Smooth muscle cell (in vitro differentiated cells): ENCODE measurements at regions not wholly inside any gene's neighbourhood (a gene's known extent, or its start where the extent isn't known, plus 50 kb on each side); places are given as distances from the start of the nearest gene placed in this dataset.
A peak's percentile ranks its signal among the peaks of the same experiment; 100 is the strongest.

ENCODE experiments used
- DNase-seq: peaks from one replicate; lab custom pipeline; 2025; ENCODE audit not compliant: unreplicated experiment; lab: John Stamatoyannopoulos, UW
- H2AFZ ChIP-seq: fragments of 200-600 bp; sonication (generic); 2 replicates; pipeline ENCODE4 v1.6.0; 2016; ENCODE audit warnings: antibody characterized with exemption, low read depth, mild to moderate bottlenecking
- H3F3A ChIP-seq: fragments of 200-600 bp; sonication (generic); 2 replicates; pipeline ENCODE4 v1.6.0; 2017; ENCODE audit warnings: antibody characterized with exemption, low read depth
- H3K27ac ChIP-seq: fragments of 200-600 bp; sonication (generic); 2 replicates; pipeline ENCODE4 v1.5.1; 2016; ENCODE audit warnings: low read depth, mild to moderate bottlenecking
- H3K27me3 ChIP-seq: fragments of 200-600 bp; sonication (generic); 2 replicates; pipeline ENCODE4 v1.6.1; 2016; ENCODE audit warnings: low read depth, mild to moderate bottlenecking
- H3K36me3 ChIP-seq: fragments of 200-600 bp; sonication (generic); 2 replicates; pipeline ENCODE4 v1.5.1; 2016; ENCODE audit warnings: low read depth
- H3K4me1 ChIP-seq: fragments of 200-600 bp; sonication (generic); 2 replicates; pipeline ENCODE4 v1.5.1; 2016; ENCODE audit warnings: low read depth
- H3K4me2 ChIP-seq: fragments of 200-600 bp; sonication (generic); 2 replicates; pipeline ENCODE4 v1.6.0; 2016; ENCODE audit warnings: mild to moderate bottlenecking
- H3K4me3 ChIP-seq: fragments of 200-600 bp; sonication (generic); 2 replicates; pipeline ENCODE4 v1.5.1; 2016; ENCODE audit warnings: mild to moderate bottlenecking
- H3K79me2 ChIP-seq: fragments of 200-600 bp; sonication (generic); 2 replicates; pipeline ENCODE4 v1.6.0; 2016; ENCODE audit warnings: low read depth, mild to moderate bottlenecking
- H3K9ac ChIP-seq: fragments of 200-600 bp; sonication (generic); 2 replicates; pipeline ENCODE4 v1.6.0; 2016; ENCODE audit warnings: low read depth
- H3K9me3 ChIP-seq: fragments of 200-600 bp; sonication (generic); replicated peaks from 2 replicates; pipeline ENCODE4 v1.5.1; 2016; ENCODE audit warnings: low read depth
- H4K20me1 ChIP-seq: fragments of 200-600 bp; sonication (generic); 2 replicates; pipeline ENCODE4 v1.6.0; 2016; ENCODE audit warnings: low read depth
- WGBS: methylation state at CpG from one replicate; pipeline ENCODE4 v1.1.7; 2016; ENCODE audit warnings: low lambda C conversion rate; 5-methylcytosine and 5-hydroxymethylcytosine counted together
- TF ChIP-seq, protein P1 (sequence below): fragments of 200-600 bp; sonication (generic); IDR thresholded peaks from 2 replicates; pipeline ENCODE4 v1.5.1; 2017; ENCODE audit warnings: borderline replicate concordance, mild to moderate bottlenecking, antibody characterized with exemption; ENCODE audit not compliant: insufficient read depth, poor library complexity, severe bottlenecking

DNA sequence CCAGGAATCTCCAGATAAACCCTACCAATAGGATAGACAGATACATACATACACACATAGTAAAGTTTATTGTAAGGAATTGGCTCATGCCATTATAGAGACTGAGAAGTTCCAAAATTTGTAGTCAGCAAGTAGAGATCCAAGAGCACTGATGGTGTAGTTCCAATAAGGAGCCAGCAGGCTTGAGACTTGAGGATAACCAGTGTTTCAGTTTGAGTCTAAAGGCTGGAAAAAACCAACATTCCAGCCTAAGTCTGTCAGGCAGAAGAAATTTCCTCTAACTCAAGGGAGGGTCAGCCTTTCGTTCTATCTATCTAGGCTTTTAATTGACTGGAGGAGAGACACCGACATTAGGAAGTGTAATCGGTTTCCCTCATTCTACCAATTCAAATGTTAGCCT lies 110.2 kb upstream of the TSHZ3 start:
- Histone ChIP-seq H3K79me2 (no peaks in the 10 kb centered on the region), H3K27ac (no peak overlapping the region), H3F3A (no peaks in the 10 kb centered on the region), H3K36me3 (no peaks in the 10 kb centered on the region), H3K9me3 (no peaks in the 10 kb centered on the region), H3K9ac (no peak overlapping the region), H4K20me1 (no peaks in the 10 kb centered on the region), H3K27me3 (no peaks in the 10 kb centered on the region), H3K4me2 (no peak overlapping the region), H2AFZ (no peak overlapping the region), H3K4me3 (no peak overlapping the region), H3K4me1 (no peaks in the 10 kb centered on the region)
- TF ChIP-seq, protein P1, sequence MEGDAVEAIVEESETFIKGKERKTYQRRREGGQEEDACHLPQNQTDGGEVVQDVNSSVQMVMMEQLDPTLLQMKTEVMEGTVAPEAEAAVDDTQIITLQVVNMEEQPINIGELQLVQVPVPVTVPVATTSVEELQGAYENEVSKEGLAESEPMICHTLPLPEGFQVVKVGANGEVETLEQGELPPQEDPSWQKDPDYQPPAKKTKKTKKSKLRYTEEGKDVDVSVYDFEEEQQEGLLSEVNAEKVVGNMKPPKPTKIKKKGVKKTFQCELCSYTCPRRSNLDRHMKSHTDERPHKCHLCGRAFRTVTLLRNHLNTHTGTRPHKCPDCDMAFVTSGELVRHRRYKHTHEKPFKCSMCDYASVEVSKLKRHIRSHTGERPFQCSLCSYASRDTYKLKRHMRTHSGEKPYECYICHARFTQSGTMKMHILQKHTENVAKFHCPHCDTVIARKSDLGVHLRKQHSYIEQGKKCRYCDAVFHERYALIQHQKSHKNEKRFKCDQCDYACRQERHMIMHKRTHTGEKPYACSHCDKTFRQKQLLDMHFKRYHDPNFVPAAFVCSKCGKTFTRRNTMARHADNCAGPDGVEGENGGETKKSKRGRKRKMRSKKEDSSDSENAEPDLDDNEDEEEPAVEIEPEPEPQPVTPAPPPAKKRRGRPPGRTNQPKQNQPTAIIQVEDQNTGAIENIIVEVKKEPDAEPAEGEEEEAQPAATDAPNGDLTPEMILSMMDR: no peak
- DNase-seq: no peak
- WGBS: 94% methylated on average over 3 of the region's 3 CpGs

DNA sequence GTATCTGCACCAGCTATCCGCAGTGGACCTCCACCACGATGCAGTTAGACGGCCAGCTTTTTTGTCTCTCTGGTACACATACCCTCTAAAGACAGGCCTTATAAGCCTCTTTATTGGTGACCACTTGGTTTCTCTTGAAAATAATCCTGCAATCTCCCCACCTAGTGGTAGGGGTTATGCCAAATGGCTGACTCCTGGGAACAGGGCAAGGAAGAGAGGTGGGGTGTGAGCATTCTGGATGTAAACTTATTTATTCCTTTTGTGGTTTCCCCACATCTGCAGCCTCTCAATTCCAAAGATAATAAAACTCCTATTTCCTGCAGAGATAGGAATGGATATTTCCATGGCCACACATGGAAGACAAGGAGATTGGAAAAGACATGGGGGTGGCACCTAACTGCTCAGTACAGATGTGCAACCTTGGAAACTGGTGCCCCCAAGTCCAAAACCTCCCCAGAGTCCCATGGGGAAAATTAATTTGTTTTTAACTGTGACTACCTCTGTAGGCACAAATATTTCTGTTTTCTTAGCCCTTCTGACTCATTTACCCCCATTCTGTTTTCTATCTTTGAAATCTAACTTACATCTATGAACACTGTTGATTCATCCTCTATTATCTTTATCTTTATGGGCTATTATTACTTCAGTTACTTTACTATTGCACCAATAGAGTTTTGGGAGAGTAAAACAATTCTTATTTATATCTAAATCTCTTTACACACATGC lies 112.7 kb upstream of the TSHZ3 start:
- Histone ChIP-seq H3K4me2 (peak overlapping the region; percentile 29), H3K4me1 (no peaks in the 10 kb centered on the region), H4K20me1 (no peaks in the 10 kb centered on the region), H3K27ac (no peak overlapping the region), H3K4me3 (no peak overlapping the region), H3K9ac (no peak overlapping the region), H3K27me3 (no peaks in the 10 kb centered on the region), H2AFZ (no peak overlapping the region), H3K79me2 (no peaks in the 10 kb centered on the region), H3K9me3 (no peaks in the 10 kb centered on the region), H3K36me3 (no peaks in the 10 kb centered on the region), H3F3A (no peaks in the 10 kb centered on the region)
- 88% methylated on average over 3 of the region's 3 CpGs for WGBS
- TF ChIP-seq, protein P1: no peak
- no peak for DNase-seq

DNA sequence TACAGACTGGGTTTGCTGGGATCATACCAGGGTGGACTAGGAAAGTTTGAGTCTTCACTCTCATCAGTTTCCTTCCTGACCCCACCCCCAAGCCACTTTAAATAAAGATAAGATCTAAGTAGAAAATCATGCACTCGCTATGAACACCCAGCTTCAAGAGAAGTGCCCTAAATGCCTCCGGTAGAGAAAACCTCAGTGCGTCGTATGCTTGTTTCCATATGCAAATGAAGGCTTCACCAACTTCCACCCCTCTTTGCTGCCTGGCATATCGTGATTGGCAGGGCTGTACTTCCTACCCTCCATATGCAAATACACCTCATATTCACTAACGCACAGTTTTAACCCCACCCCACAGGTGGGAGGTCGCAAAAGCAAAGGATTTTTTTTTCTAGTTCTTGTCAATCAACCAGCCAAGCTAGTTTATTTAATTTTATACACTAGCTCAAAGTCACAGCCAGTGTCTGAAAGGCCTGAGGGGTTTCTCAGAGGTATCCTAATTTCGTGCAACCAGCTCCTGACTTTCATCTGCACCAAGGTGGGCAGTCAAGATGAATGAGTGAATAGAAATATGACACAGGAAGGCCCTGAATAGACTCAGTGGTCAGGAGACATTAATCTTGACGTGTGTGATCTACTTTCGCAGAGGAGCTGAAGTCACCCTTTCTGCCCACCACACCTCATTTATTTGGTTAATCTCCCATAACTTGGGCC lies 121.1 kb upstream of the TSHZ3 start:
- Histone ChIP-seq H3K36me3 (no peaks in the 10 kb centered on the region), H3K4me3 (no peak overlapping the region), H3K4me1 (no peaks in the 10 kb centered on the region), H2AFZ (no peak overlapping the region), H3K27me3 (no peaks in the 10 kb centered on the region), H3K79me2 (no peaks in the 10 kb centered on the region), H3F3A (no peaks in the 10 kb centered on the region), H3K27ac (no peak overlapping the region), H3K9ac (no peak overlapping the region), H3K4me2 (no peak overlapping the region), H3K9me3 (no peaks in the 10 kb centered on the region), H4K20me1 (no peaks in the 10 kb centered on the region)
- DNase-seq: no peak
- TF ChIP-seq, protein P1: no peak
- WGBS: 88% methylated on average over 10 of the region's 10 CpGs

DNA sequence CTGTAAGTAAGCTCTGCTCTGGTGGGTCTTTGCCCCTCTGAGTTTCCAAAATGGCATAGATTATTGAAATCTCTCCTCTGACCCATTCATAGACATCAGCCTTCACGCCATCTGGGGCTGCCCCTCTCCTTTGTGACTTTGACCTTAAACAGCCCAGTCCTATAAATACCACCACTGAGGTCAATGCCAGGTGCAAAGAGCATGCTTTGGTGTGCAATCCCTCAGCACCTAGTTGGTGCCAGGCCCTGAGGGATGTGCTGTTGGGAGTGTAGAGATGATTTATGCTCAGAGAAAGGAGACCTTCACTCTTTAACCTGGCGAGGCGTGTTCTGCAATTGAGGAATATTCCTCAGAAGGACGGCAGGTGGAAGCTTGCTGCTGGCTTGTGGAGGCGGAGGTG lies 121.7 kb upstream of the TSHZ3 start:
- H3K79me2 ChIP-seq: no peaks in the 10 kb centered on the region
- no peak overlapping the region for H3K4me3 ChIP-seq
- H3K36me3 ChIP-seq: no peaks in the 10 kb centered on the region
- no peak overlapping the region for H3K27ac ChIP-seq
- H4K20me1 ChIP-seq: no peaks in the 10 kb centered on the region
- TF ChIP-seq, protein P1: no peak
- H2AFZ ChIP-seq: no peak overlapping the region
- 98% methylated on average over 5 of the region's 5 CpGs for WGBS
- no peaks in the 10 kb centered on the region for H3K27me3 ChIP-seq
- no peaks in the 10 kb centered on the region for H3F3A ChIP-seq
- no peaks in the 10 kb centered on the region for H3K4me1 ChIP-seq
- no peak overlapping the region for H3K4me2 ChIP-seq
- H3K9me3 ChIP-seq: no peaks in the 10 kb centered on the region
- no peak for DNase-seq
- H3K9ac ChIP-seq: no peak overlapping the region
